Nucleus accumbens (tissue), 56 donors: ENCODE measurements at regions not wholly inside any gene's neighbourhood (a gene's known extent, or its start where the extent isn't known, plus 50 kb on each side); places are given as distances from the start of the nearest gene placed in this dataset.
A peak's percentile ranks its signal among the peaks of the same experiment; 100 is the strongest.

Experiments
- DNase-seq, 56 donors: peaks; one replicate each; lab custom pipeline; 2025; lab: John Stamatoyannopoulos, UW

GRCh38 chr10:78351809-78352208 lies 318.1 kb downstream of the RPS24 start:
- DNase-seq: no peak

GRCh38 chr10:78353636-78354035 lies 320.0 kb downstream of the RPS24 start:
- no peak for DNase-seq

- no peak for DNase-seq
These were observed 320.4 kb downstream of the RPS24 start for GRCh38 chr10:78354101-78354500.

GRCh38 chr10:78356291-78356900 lies 322.7 kb downstream of the RPS24 start:
- no peak for DNase-seq

GRCh38 chr10:78357141-78358063 lies 323.7 kb downstream of the RPS24 start:
- DNase-seq: no peak

- no peak for DNase-seq
These were observed 324.7 kb downstream of the RPS24 start for GRCh38 chr10:78358351-78358750.

GRCh38 chr10:78358982-78359381 lies 325.3 kb downstream of the RPS24 start:
- no peak for DNase-seq

GRCh38 chr10:78359640-78360091 lies 326.0 kb downstream of the RPS24 start:
- peak in 9 of 56 donors; percentile 10 to 64 (median 26) for DNase-seq

- no peak for DNase-seq
These were observed 326.6 kb downstream of the RPS24 start for GRCh38 chr10:78360284-78360683.

GRCh38 chr10:78361031-78361430 lies 327.4 kb downstream of the RPS24 start:
- DNase-seq: no peak

GRCh38 chr10:78362406-78363022 lies 328.9 kb downstream of the RPS24 start:
- DNase-seq: peak in 1 of 56 donors; percentile 10

- DNase-seq: no peak
These were observed 329.5 kb downstream of the RPS24 start for GRCh38 chr10:78363190-78363589.

GRCh38 chr10:78365694-78366093 lies 332.0 kb downstream of the RPS24 start:
- DNase-seq: peak in 2 of 56 donors; percentile 9 to 18

- DNase-seq: peak in 2 of 56 donors; percentile 13 to 27
These were observed 333.2 kb downstream of the RPS24 start for GRCh38 chr10:78366663-78367411.

GRCh38 chr10:78367751-78368150 lies 334.1 kb downstream of the RPS24 start:
- no peak for DNase-seq

- peak in 11 of 56 donors; percentile 4 to 69 (median 29) for DNase-seq
These were observed 337.5 kb downstream of the RPS24 start for GRCh38 chr10:78371136-78371535.

GRCh38 chr10:78372806-78373205 lies 339.1 kb downstream of the RPS24 start:
- DNase-seq: no peak

- DNase-seq: no peak
These were observed 340.8 kb downstream of the RPS24 start for GRCh38 chr10:78374331-78375028.

- DNase-seq: peak in 29 of 56 donors; percentile 8 to 84 (median 49)
These were observed 342.5 kb downstream of the RPS24 start for GRCh38 chr10:78375854-78376785.
